Stimulated activated CD4-positive, alpha-beta T cell treated with anti-CD3 and anti-CD28 coated beads, Interleukin-4, amount 100 ng/mL, for 24 hours (primary cell): ENCODE measurements at regions not wholly inside any gene's neighbourhood (a gene's known extent, or its start where the extent isn't known, plus 50 kb on each side); places are given as distances from the start of the nearest gene placed in this dataset.
A peak's percentile ranks its signal among the peaks of the same experiment; 100 is the strongest.

Experiments used
- DNase-seq: peaks from one replicate; pipeline ENCODE4 v3.0.0-alpha.2; 2020

GRCh38 chr12:126830778-126831680 is 1435.9 kb upstream of the TMEM132C start:
- no peak for DNase-seq

GRCh38 chr12:126837697-126838096 is 1429.3 kb upstream of the TMEM132C start:
- DNase-seq = no peak

- DNase-seq = no peak
Observed at GRCh38 chr12:126843915-126844669, 1422.9 kb upstream of the TMEM132C start.

GRCh38 chr12:126847005-126847629 is 1419.9 kb upstream of the TMEM132C start:
- no peak for DNase-seq

GRCh38 chr12:126855768-126856167 is 1411.2 kb upstream of the TMEM132C start:
- no peak for DNase-seq

- no peak for DNase-seq
Observed at GRCh38 chr12:126856958-126857357, 1410.0 kb upstream of the TMEM132C start.

- DNase-seq = no peak
Observed at GRCh38 chr12:126858560-126858959, 1408.4 kb upstream of the TMEM132C start.

- DNase-seq = no peak
Observed at GRCh38 chr12:126860210-126860609, 1406.8 kb upstream of the TMEM132C start.

GRCh38 chr12:126862500-126862899 is 1404.5 kb upstream of the TMEM132C start:
- no peak for DNase-seq

- no peak for DNase-seq
Observed at GRCh38 chr12:126869644-126870043, 1397.3 kb upstream of the TMEM132C start.

- no peak for DNase-seq
Observed at GRCh38 chr12:126873701-126874100, 1393.3 kb upstream of the TMEM132C start.

- peak; percentile 62 for DNase-seq
Observed at GRCh38 chr12:126874427-126875026, 1392.4 kb upstream of the TMEM132C start.

- no peak for DNase-seq
Observed at GRCh38 chr12:126879842-126880241, 1387.1 kb upstream of the TMEM132C start.

GRCh38 chr12:126883697-126884096 is 1383.3 kb upstream of the TMEM132C start:
- DNase-seq = no peak

- no peak for DNase-seq
Observed at GRCh38 chr12:126889501-126889900, 1377.5 kb upstream of the TMEM132C start.

- DNase-seq = no peak
Observed at GRCh38 chr12:126890097-126890496, 1376.9 kb upstream of the TMEM132C start.

GRCh38 chr12:126891789-126892188 is 1375.2 kb upstream of the TMEM132C start:
- DNase-seq = no peak

GRCh38 chr12:126895951-126896913 is 1370.7 kb upstream of the TMEM132C start:
- no peak for DNase-seq

- DNase-seq = no peak
Observed at GRCh38 chr12:126897102-126897501, 1369.9 kb upstream of the TMEM132C start.

GRCh38 chr12:126897778-126898177 is 1369.2 kb upstream of the TMEM132C start:
- DNase-seq = no peak

- no peak for DNase-seq
Observed at GRCh38 chr12:126898562-126898961, 1368.4 kb upstream of the TMEM132C start.
